Stimulated activated naive CD8-positive, alpha-beta T cell treated with anti-CD3 and anti-CD28 coated beads, Interleukin-15, amount 100 ng/mL, for 72 hours (primary cell): ENCODE measurements at regions not wholly inside any gene's neighbourhood (a gene's known extent, or its start where the extent isn't known, plus 50 kb on each side); places are given as distances from the start of the nearest gene placed in this dataset.

Experiments
- ATAC-seq: fragments of 150-1000 bp; cut with Tn5 transposase; 2 replicates; pipeline ENCODE4 v1.10.0; 2021; ENCODE audit warnings: mild to moderate bottlenecking, moderate library complexity
- DNase-seq, 2 donors: peaks; one replicate each; pipeline ENCODE4 v3.0.0; 2021 to 2022
- H3K27ac Mint-ChIP-seq, 2 donors: one replicate each; pipeline ENCODE4 v1.8.0; 2022; ENCODE audit warnings: mild to moderate bottlenecking in 2 of 2, mixed read lengths in 2 of 2, moderate library complexity in 2 of 2
- H3K27me3 Mint-ChIP-seq: one replicate; pipeline ENCODE4 v1.8.0; 2022; ENCODE audit warnings: mixed read lengths
- H3K4me1 Mint-ChIP-seq: one replicate; pipeline ENCODE4 v1.8.0; 2022; ENCODE audit warnings: mild to moderate bottlenecking, mixed read lengths
- H3K4me3 Mint-ChIP-seq, 2 donors: one replicate each; pipeline ENCODE4 v1.8.0; 2022; ENCODE audit warnings: mild to moderate bottlenecking in 2 of 2, mixed read lengths in 2 of 2, moderate library complexity in 1 of 2
- H3K9me3 Mint-ChIP-seq, 2 donors: one replicate each; pipeline ENCODE4 v1.8.0; 2022; ENCODE audit warnings: mixed read lengths in 2 of 2

DNA sequence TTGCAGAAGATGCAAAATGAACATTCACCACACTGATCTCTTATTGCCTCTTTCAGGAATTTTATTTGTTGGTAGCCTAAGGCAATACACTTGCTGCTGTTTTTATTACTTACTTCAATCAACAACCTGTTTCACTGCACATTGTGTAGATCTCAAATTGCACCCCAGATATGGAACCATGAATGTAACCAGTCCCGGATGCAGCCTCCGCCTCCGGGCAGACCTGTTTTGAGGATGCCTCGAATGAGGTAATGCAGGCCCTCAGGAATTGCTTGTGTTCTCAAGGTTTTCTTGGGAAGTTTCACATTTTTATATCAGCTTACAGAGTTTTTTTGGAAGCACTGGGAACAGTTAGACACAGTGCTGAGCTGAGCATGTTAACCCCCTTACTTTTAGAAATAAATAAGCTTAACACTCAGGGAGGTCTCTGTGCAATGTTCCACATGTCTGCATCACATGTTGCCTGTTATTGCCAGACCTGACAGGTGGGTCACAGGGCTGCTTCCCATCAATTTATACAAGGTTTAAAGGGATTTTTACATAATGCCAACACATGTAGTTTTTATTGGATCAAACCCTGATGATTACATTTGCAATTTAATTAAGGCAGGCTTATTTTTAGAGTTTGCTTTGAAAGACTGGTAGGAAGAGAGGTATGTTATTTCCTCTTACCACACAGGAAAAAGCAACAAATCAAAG, 193.1 kb upstream of the POM121L12 start:
- no peak for DNase-seq
- ATAC-seq, result no peak
- no peaks in the 10 kb centered on the region for H3K27me3 Mint-ChIP-seq
- no peak overlapping the region for H3K4me3 Mint-ChIP-seq
- H3K9me3 Mint-ChIP-seq, result peaks cover 10 to 18% of the 10 kb centered on the region in 2 donors
- no peaks in the 10 kb centered on the region for H3K4me1 Mint-ChIP-seq
- H3K27ac Mint-ChIP-seq, result no peak overlapping the region

DNA sequence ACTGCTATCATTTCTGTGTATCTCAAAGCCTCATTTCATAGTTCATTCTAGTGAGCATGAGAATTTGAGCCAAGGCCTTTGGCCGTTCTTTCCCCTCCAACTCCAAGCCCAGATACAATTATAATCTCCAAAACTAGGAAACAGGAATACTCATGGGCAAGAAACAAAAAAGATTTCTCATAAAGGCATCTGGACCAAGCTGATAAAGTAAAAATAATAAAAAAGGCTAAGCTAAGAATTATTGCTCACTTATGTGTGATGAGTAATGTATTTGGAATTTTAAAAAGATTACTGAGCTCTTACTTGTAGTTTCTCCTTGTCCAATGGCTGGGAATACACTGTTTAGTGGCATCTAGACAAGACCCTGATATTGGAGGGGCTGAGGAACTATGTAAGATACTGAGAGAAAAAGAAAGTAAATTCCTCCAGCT, 196.4 kb upstream of the POM121L12 start:
- no peak for DNase-seq
- Mint-ChIP-seq H3K4me1 (no peaks in the 10 kb centered on the region), H3K27me3 (no peaks in the 10 kb centered on the region), H3K27ac (no peak overlapping the region), H3K9me3 (peaks cover 11 to 18% of the 10 kb centered on the region in 2 donors), H3K4me3 (no peak overlapping the region)
- no peak for ATAC-seq

DNA sequence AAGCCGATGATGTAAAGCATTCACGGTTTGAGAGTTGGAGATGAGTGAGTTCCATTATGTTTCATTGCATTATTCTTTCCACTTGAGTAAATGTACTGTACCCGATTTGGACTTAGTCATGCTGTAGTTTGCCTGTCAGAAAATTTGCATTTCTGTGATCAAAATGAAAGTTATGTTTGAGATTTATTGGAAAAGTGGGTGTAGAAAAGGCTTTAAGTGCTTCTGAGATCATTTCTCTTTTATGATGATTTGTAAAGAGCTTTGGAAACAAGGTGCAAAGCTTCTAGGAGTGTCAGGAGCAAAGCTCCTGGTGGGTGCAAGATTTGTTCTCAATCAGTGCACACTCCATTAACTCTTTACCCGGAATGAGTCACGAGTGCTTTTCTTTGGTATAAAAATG, 204.1 kb upstream of the POM121L12 start:
- DNase-seq (no peak), ATAC-seq (no peak)
- Mint-ChIP-seq H3K9me3 (peaks cover 6 to 11% of the 10 kb centered on the region in 2 donors), H3K4me3 (no peak overlapping the region), H3K4me1 (no peaks in the 10 kb centered on the region), H3K27ac (no peak overlapping the region), H3K27me3 (no peaks in the 10 kb centered on the region)

DNA sequence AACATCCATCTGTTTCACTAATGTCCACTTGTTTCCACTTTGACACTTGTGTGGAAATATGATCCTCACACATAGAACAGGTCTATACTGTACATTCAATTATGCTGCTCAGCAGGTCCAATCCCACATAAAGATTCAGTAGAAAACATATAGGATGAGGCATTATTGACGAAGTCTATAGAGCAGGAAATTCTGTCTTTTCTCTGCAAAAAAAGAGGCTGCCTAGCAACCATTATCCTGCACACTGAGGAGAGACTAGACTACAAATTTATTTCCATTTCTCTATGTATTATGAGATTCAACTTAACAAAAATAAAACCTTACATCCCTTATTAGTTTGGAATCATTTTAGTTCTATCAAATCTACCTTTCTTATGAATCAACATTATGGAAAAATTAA, 204.6 kb upstream of the POM121L12 start:
- peaks cover 7 to 11% of the 10 kb centered on the region in 2 donors for H3K9me3 Mint-ChIP-seq
- ATAC-seq (no peak), DNase-seq (no peak)
- no peaks in the 10 kb centered on the region for H3K4me1 Mint-ChIP-seq
- no peaks in the 10 kb centered on the region for H3K27me3 Mint-ChIP-seq
- H3K27ac Mint-ChIP-seq, result no peak overlapping the region
- H3K4me3 Mint-ChIP-seq, result no peak overlapping the region

DNA sequence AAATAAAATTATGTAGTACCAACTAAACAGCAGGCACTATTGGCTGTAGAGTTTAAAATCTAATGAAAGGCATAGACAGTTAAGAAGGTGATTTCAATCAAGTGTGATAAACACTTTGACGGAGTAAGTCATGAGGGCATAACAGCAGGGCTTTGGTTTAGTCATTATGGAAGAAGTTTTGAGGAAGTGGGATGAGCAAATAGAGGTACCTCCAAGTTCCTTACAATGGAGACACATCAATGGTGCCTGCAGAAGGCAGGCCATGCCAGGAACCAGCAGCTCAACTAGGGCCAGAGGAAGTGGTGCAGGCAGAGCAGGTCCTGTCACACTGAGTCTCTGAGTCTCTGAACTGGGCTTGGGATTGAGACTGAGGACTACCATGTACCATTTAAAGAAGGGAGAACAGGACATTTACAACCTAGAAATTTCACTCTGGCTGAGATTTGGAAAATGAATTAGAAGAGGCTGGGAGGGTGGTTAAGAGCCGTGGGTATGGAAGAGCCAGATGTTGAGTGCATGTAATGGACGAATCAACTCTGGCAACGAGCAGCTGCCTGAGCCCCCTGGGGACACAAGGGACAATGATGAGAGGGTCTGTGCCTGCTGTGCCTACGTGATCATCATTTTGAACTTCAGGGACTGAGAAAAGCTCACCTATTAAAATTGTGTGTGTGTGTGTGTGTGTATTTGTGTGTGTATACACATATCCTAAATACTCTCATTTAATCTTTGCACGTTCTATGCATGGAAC, 208.7 kb upstream of the POM121L12 start:
- H3K4me3 Mint-ChIP-seq, result no peak overlapping the region
- no peak for ATAC-seq
- H3K9me3 Mint-ChIP-seq, result peaks cover 25 to 29% of the 10 kb centered on the region in 2 donors

DNA sequence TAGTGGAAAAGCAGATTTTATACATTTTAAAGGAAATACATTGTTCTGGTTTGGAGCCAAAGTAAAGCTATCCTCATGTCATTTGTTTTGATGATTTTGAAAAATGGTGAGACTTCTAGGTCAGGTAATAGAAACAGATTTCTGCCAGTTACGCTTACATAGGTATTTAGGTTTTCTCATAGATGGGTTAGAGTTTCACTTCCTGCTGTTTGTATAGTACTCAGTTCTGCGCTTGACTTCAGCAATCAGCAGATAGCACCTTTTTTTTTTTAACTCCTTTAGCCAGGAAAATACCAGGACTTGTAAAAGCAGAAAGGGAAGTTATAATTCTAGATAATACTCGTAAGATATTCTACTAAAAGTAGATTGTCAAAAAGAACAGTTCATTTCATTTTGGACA, 209.8 kb upstream of the POM121L12 start:
- Mint-ChIP-seq H3K27me3 (no peaks in the 10 kb centered on the region), H3K27ac (no peak overlapping the region), H3K4me1 (no peaks in the 10 kb centered on the region), H3K9me3 (peaks cover 25 to 29% of the 10 kb centered on the region in 2 donors), H3K4me3 (no peak overlapping the region)
- DNase-seq (no peak), ATAC-seq (no peak)

More for the DNA sequence above, 208.7 kb upstream of the POM121L12 start:
- Mint-ChIP-seq H3K27me3 (no peaks in the 10 kb centered on the region), H3K4me1 (no peaks in the 10 kb centered on the region), H3K27ac (no peak overlapping the region)
- DNase-seq, result no peak

DNA sequence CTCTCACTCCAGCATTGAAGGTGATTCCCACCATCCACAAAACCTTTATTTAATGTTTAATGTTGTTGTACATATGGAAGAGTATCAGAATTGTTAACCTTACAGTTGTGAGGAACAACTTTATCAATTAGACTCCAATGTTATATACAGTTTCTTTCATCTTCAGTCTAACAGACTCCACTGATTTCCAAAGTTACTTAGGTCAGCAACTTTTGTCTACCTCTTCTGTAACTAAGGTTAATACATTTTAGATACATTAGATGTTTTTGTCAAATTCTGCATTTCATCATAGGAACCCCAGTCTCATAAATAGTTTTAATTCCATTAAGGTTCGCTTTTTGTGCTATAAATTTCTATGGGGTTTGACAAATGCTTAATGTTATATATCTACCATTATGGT, 223.9 kb upstream of the POM121L12 start:
- H3K27me3 Mint-ChIP-seq, result no peaks in the 10 kb centered on the region
- ATAC-seq, result no peak
- H3K4me1 Mint-ChIP-seq, result no peaks in the 10 kb centered on the region
- DNase-seq, result no peak
- H3K27ac Mint-ChIP-seq, result no peak overlapping the region
- H3K9me3 Mint-ChIP-seq, result peaks cover 8 to 36% of the 10 kb centered on the region in 2 donors
- no peak overlapping the region for H3K4me3 Mint-ChIP-seq

DNA sequence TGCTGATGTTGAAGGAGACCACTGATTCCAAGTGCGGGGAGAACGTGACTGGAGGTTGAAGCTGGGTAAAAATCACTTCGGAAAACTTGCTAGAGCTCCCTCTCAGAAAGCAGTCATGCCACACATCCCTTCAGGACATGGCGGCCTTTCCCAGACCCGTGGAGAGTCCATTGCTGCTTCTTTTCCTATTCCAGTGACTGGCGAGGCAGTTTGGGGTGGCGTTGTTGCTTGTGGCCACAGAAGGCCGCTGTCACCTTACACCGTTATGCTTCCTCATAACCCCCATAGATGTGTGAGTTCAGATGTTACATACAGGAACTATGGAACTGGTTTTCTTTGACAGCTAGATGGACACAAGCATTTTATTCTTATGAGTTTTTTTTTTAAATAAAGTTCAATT, 235.6 kb upstream of the POM121L12 start:
- ATAC-seq (no peak), DNase-seq (no peak)
- Mint-ChIP-seq H3K27me3 (no peaks in the 10 kb centered on the region), H3K27ac (no peak overlapping the region), H3K4me1 (no peaks in the 10 kb centered on the region), H3K4me3 (no peak overlapping the region), H3K9me3 (peaks cover 24 to 28% of the 10 kb centered on the region in 2 donors)

DNA sequence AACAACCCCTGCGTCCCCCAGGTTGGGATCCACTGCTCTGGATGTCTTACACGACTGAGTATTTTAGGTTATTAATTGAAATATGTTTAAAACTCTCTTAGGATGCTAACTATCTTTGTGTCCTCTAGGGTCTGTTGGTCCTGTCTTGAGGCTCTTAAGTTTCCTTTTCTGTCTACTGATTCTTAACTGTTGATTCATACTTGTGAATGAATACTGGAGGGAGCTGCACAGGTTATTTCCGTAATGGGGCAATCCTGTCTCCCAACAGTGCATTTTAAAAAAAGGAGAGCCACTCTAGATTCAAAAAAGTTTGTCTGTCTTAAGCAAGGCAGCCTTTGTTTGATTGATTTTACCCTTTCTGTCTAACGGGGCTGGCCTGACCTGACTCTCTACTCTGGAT, 237.6 kb upstream of the POM121L12 start:
- no peaks in the 10 kb centered on the region for H3K4me1 Mint-ChIP-seq
- no peak for DNase-seq
- H3K4me3 Mint-ChIP-seq, result no peak overlapping the region
- no peak overlapping the region for H3K27ac Mint-ChIP-seq
- ATAC-seq, result no peak
- H3K9me3 Mint-ChIP-seq, result peaks cover 15 to 17% of the 10 kb centered on the region in 2 donors
- no peaks in the 10 kb centered on the region for H3K27me3 Mint-ChIP-seq

DNA sequence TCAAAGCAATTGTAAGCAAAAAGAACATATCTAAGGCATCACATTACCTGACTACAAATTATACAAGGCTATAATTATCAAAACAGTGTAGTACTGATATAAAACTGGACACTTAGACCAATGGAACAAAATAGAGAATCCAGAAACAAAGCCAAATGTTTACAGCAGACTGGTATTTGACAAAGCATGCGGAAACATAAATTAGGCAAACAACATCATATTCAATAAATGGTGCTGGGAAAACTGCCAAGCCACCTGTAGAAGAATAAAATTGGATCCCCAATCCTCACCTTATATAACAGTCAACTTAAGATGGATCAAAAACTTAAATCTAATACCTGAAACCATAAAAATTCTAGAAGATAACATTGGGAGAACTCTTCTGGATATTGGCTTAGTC, 240.8 kb upstream of the POM121L12 start:
- Mint-ChIP-seq H3K27ac (no peak overlapping the region), H3K27me3 (no peaks in the 10 kb centered on the region), H3K4me3 (no peak overlapping the region), H3K4me1 (no peaks in the 10 kb centered on the region), H3K9me3 (peaks cover 6 to 7% of the 10 kb centered on the region in 2 donors)
- no peak for DNase-seq
- no peak for ATAC-seq

DNA sequence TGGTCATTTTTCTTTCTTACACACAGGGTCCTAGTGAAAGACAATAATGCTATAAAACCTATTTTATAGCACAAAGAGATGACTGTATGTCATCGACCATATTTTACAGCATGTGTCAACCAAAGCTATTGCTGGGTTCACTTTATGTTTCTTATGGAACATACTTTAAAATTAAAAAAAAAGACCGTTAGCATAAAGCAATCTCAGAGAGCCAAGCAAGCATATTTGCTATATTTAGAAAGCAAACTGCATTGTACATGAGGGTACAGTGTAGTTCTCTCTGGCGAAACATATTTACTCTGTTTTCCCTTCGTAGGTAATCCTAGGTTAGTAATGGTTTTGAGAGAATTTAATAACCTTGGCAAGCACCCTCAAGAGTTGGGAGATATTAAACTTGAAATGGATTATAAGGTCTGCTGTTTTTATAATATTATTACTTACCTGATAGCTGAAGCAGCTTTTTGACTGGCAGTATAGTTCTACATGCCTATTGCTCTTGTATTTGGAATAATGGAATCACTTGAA, 244.2 kb upstream of the POM121L12 start:
- Mint-ChIP-seq H3K27ac (no peak overlapping the region), H3K27me3 (no peaks in the 10 kb centered on the region), H3K4me1 (no peaks in the 10 kb centered on the region), H3K9me3 (no peaks in the 10 kb centered on the region), H3K4me3 (no peak overlapping the region)
- DNase-seq, result no peak
- ATAC-seq, result no peak

DNA sequence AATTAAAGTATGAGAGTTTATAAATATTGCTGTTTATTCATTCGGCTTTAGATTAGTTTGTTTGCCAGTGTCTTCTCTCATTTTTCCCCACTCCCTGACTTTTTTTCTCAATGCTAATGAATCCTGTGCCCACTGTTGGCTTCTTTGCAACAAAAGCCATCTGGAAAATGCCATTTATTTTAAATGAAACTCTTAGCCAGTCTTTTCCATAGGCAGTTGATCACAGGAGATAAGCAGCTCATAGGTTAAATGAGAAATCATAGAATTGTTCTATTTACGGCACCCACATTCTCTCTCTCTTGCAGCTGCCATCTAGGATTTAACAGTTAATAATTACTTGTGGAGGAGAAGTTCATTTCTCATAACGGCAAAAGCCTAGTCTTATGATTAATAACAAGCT, 249.3 kb upstream of the POM121L12 start:
- Mint-ChIP-seq H3K27me3 (no peaks in the 10 kb centered on the region), H3K4me1 (no peaks in the 10 kb centered on the region), H3K4me3 (no peak overlapping the region), H3K9me3 (peaks cover 13 to 16% of the 10 kb centered on the region in 2 donors), H3K27ac (no peak overlapping the region)
- DNase-seq (no peak), ATAC-seq (no peak)

DNA sequence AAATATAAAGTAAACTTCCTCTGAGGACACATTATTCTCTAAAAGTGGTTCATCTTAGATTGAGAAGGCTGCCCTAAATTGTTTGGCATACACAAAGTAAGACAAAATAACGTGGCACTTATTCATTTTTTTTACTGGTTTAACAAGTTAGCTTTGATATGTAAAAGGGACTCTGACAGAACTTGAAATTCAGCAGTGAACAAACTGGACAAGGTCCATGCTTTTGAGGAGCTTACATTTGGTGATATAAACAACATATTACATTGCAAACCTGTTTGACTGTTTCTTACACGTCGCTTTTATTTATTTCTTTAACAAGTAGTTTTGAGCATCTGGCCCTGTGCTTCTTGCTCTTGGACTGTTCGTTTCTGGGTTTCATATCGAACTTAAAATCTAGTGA, 253.1 kb upstream of the POM121L12 start:
- ATAC-seq (no peak), DNase-seq (no peak)
- peaks cover 16% of the 10 kb centered on the region in 2 donors for H3K9me3 Mint-ChIP-seq
- H3K4me1 Mint-ChIP-seq, result no peaks in the 10 kb centered on the region
- H3K27me3 Mint-ChIP-seq, result no peaks in the 10 kb centered on the region
- no peak overlapping the region for H3K27ac Mint-ChIP-seq
- H3K4me3 Mint-ChIP-seq, result no peak overlapping the region

DNA sequence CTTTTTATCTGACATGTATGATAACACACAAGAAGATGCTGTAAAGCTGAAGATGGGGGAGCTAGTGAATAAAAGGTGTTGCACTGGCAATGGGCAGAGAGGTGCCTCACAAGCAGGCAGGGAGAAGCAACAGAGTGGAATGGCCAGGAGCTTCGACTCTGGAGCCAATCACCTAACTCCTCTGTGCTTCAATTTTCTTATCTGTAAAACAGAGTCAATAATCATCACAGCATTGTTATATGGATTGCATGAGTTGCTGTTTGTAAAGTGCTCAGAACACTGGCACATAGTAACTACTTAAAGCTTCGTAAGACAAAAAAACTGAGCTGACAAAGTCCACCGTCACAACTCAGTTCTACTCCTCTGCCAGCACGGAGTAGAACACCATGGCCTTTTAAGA, 254.2 kb upstream of the POM121L12 start:
- H3K9me3 Mint-ChIP-seq, result peaks cover 16 to 24% of the 10 kb centered on the region in 2 donors
- no peaks in the 10 kb centered on the region for H3K4me1 Mint-ChIP-seq
- no peak for DNase-seq
- no peaks in the 10 kb centered on the region for H3K27me3 Mint-ChIP-seq
- no peak overlapping the region for H3K27ac Mint-ChIP-seq
- H3K4me3 Mint-ChIP-seq, result no peak overlapping the region
- no peak for ATAC-seq

DNA sequence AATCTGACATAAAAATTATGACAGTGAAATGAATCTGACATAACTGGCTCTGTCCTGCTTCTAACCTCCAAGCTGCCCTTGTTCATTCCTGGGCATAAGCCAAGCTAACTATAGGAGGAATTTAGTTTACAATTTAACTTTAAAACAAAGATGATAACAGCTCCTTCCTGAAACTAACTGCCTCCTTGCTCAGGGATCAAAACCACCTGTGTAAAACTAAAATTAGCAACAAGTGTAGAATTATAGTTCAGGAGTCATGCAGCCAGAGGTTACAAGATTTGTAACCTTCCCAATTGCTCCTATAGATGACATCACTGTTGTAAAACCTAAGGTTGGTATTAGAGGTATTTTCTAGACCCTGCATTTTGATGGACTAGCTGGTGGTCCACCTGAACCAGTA, 256.4 kb upstream of the POM121L12 start:
- Mint-ChIP-seq H3K27ac (no peak overlapping the region), H3K4me3 (no peak overlapping the region), H3K4me1 (no peaks in the 10 kb centered on the region), H3K27me3 (no peaks in the 10 kb centered on the region), H3K9me3 (peaks cover 9 to 16% of the 10 kb centered on the region in 2 donors)
- DNase-seq, result no peak
- ATAC-seq, result no peak

DNA sequence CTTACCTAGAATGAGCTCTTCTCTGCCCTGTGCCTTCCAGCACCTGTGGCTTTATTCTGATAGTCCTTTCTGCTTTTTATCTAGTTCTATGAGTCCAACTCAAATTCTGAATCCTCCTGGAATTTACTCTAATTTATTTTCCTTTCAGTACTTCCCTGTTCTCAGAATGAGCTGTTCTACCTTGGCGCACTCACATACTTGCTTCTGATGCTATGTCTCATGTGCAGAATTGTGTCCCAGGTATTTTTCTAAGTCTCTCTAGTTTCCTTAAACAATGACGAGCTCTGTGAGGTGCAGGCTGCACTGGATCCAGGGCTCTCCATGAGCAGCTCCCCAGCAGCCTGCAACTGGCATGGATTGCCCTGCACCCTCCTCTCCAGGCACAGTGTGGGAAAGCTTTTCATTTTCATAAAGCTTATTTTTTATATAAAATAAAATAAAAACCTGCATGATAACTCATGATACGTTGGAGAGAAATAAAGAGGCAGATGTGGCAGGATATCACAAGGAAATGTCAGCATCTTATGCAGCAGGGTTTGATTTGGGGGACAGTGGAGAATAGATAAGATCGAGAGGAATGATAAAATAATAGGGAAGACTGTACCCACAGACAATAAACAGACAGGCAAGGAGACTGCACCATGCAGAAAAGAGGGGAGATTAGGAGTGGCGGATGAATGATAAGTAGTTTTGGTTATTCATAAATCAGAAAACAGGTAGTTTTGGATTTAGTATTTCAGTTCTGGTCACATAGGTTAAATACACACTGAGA, 258.2 kb upstream of the POM121L12 start:
- ATAC-seq, result no peak
- Mint-ChIP-seq H3K27me3 (no peaks in the 10 kb centered on the region), H3K9me3 (peaks cover 0 to 11% of the 10 kb centered on the region in 2 donors), H3K4me3 (no peak overlapping the region), H3K4me1 (no peaks in the 10 kb centered on the region), H3K27ac (no peak overlapping the region)
- DNase-seq, result no peak
